HFFc6 (cell line): ENCODE measurements at regions not wholly inside any gene's neighbourhood (a gene's known extent, or its start where the extent isn't known, plus 50 kb on each side); places are given as distances from the start of the nearest gene placed in this dataset.

Source experiments
- DNase-seq: peaks from one replicate; pipeline ENCODE4 v3.0.0-alpha.2; 2018
- H3K27ac Mint-ChIP-seq: 2 replicates; pipeline ENCODE4 v1.8.0; 2020; ENCODE audit warnings: mild to moderate bottlenecking, mixed read lengths
- H3K27me3 Mint-ChIP-seq: 2 replicates; pipeline ENCODE4 v1.8.0; 2021; ENCODE audit warnings: mild to moderate bottlenecking, moderate library complexity, mixed read lengths; ENCODE audit not compliant: insufficient read depth
- H3K36me3 Mint-ChIP-seq: 2 replicates; pipeline ENCODE4 v1.8.0; 2021; ENCODE audit warnings: low read depth, mixed read lengths
- H3K4me1 Mint-ChIP-seq: 2 replicates; pipeline ENCODE4 v1.8.0; 2020; ENCODE audit warnings: low read depth, mixed read lengths
- H3K4me3 Mint-ChIP-seq: 2 replicates; pipeline ENCODE4 v1.8.0; 2020; ENCODE audit warnings: mild to moderate bottlenecking, moderate library complexity, mixed read lengths
- H3K9me3 Mint-ChIP-seq: 2 replicates; pipeline ENCODE4 v1.8.0; 2020; ENCODE audit warnings: mild to moderate bottlenecking, mixed read lengths
- CTCF ChIP-seq: fragments of 200-600 bp; sonication (generic); IDR thresholded peaks from 2 replicates; pipeline ENCODE4 v1.5.0; 2021; ENCODE audit warnings: antibody characterized with exemption, mild to moderate bottlenecking

GRCh38 chr13:78286748-78287147 is 316.6 kb downstream of the POU4F1 start:
- Mint-ChIP-seq H3K36me3 (no peaks in the 10 kb centered on the region), H3K9me3 (peaks cover 16% of the 10 kb centered on the region)

GRCh38 chr13:78265098-78265497 is 338.3 kb downstream of the POU4F1 start:
- no peaks in the 10 kb centered on the region for H3K36me3 Mint-ChIP-seq
- H3K27ac Mint-ChIP-seq = no peak overlapping the region
- H3K9me3 Mint-ChIP-seq = 0 out of 2 replicates have a peak, but pooled peaks cover 6% of the 10 kb centered on the region
- no peak overlapping the region for H3K4me3 Mint-ChIP-seq
- TF ChIP-seq CTCF = no peak
- H3K27me3 Mint-ChIP-seq = peaks cover 5% of the 10 kb centered on the region; the same call in 1 of the 2 replicates
- no peak for DNase-seq
- no peaks in the 10 kb centered on the region for H3K4me1 Mint-ChIP-seq

More at GRCh38 chr13:78286748-78287147, 316.6 kb downstream of the POU4F1 start:
- TF ChIP-seq CTCF = no peak
- Mint-ChIP-seq H3K27ac (no peak overlapping the region), H3K4me1 (no peaks in the 10 kb centered on the region), H3K27me3 (no peaks in the 10 kb centered on the region), H3K4me3 (no peak overlapping the region)
- no peak for DNase-seq

GRCh38 chr13:78258304-78258703 is 339.7 kb upstream of the EDNRB start:
- no peak overlapping the region for H3K4me3 Mint-ChIP-seq
- H3K27ac Mint-ChIP-seq = no peak overlapping the region
- H3K9me3 Mint-ChIP-seq = 0 out of 2 replicates have a peak, but pooled peaks cover 6% of the 10 kb centered on the region
- DNase-seq = no peak
- no peaks in the 10 kb centered on the region for H3K4me1 Mint-ChIP-seq
- H3K27me3 Mint-ChIP-seq = peaks cover 4% of the 10 kb centered on the region; the same call in 1 of the 2 replicates
- H3K36me3 Mint-ChIP-seq = no peaks in the 10 kb centered on the region
- no peak for TF ChIP-seq CTCF

GRCh38 chr13:78256484-78256883 is 337.9 kb upstream of the EDNRB start:
- Mint-ChIP-seq H3K27me3 (no peaks in the 10 kb centered on the region; the same call in 1 of the 2 replicates), H3K27ac (no peak overlapping the region), H3K9me3 (0 out of 2 replicates have a peak, but pooled peaks cover 6% of the 10 kb centered on the region), H3K4me3 (no peak overlapping the region), H3K4me1 (no peaks in the 10 kb centered on the region), H3K36me3 (no peaks in the 10 kb centered on the region)
- no peak for DNase-seq
- no peak for TF ChIP-seq CTCF

- TF ChIP-seq CTCF = no peak
- Mint-ChIP-seq H3K36me3 (no peaks in the 10 kb centered on the region), H3K4me3 (no peak overlapping the region), H3K4me1 (no peaks in the 10 kb centered on the region), H3K27me3 (no peaks in the 10 kb centered on the region; the same call in 1 of the 2 replicates), H3K27ac (no peak overlapping the region), H3K9me3 (no peaks in the 10 kb centered on the region)
- no peak for DNase-seq
Measured at GRCh38 chr13:78254113-78254512, 335.5 kb upstream of the EDNRB start.

GRCh38 chr13:78247362-78247761 is 328.7 kb upstream of the EDNRB start:
- H3K4me1 Mint-ChIP-seq = no peaks in the 10 kb centered on the region
- DNase-seq = no peak
- H3K9me3 Mint-ChIP-seq = no peaks in the 10 kb centered on the region
- H3K27me3 Mint-ChIP-seq = no peaks in the 10 kb centered on the region
- H3K27ac Mint-ChIP-seq = no peak overlapping the region
- H3K36me3 Mint-ChIP-seq = no peaks in the 10 kb centered on the region
- no peak overlapping the region for H3K4me3 Mint-ChIP-seq
- TF ChIP-seq CTCF = no peak
